IMR-90 (cell line): ENCODE measurements at regions not wholly inside any gene's neighbourhood (a gene's known extent, or its start where the extent isn't known, plus 50 kb on each side); places are given as distances from the start of the nearest gene placed in this dataset.

Experiments
- ATAC-seq: fragments of 200-7000 bp; cut with Tn5 transposase; 2 replicates; pipeline ENCODE4 v1.9.1; 2020; ENCODE audit warnings: low read depth, mild to moderate bottlenecking, moderate library complexity
- BruUV-seq: library from RNA; stranded (reverse); fragments of 400-500 nt; replicated peaks from 2 replicates; lab custom pipeline; 2021; lab: Mats Ljungman, UMichigan
- CTCF ChIA-PET: fragments of 300-600 bp; formaldehyde crosslinking; extraction: SDS; loops from one replicate; lab custom pipeline; 2021; ENCODE audit warnings: antibody characterized with exemption; lab: Yijun Ruan, JAX
- POLR2A ChIA-PET: fragments of 300-600 bp; sonication (Branson Sonifier 250); formaldehyde crosslinking; loops from one replicate; lab custom pipeline; 2022; ENCODE audit warnings: antibody characterized with exemption; ENCODE audit not compliant: unreplicated experiment; lab: Charles Lee
- DNase-seq: peaks from one replicate; pipeline ENCODE4 v3.0.0; 2013
- H2AFZ ChIP-seq: replicated peaks from 2 replicates; pipeline ENCODE3; 2013; ENCODE audit warnings: low read length, mild to moderate bottlenecking; ENCODE audit not compliant: poor library complexity
- H2AK5ac ChIP-seq: 2 replicates; pipeline ENCODE4 v1.6.1; 2013; ENCODE audit warnings: low read depth, low read length, inconsistent platforms
- H2AK9ac ChIP-seq: replicated peaks from 2 replicates; pipeline ENCODE3; 2013; ENCODE audit warnings: mild to moderate bottlenecking, low read depth, low read length, moderate library complexity; ENCODE audit not compliant: poor library complexity
- H2BK120ac ChIP-seq: 2 replicates; pipeline ENCODE4 v1.6.1; 2013; ENCODE audit warnings: low read depth, low read length, inconsistent platforms
- H2BK15ac ChIP-seq: 3 replicates; pipeline ENCODE4 v1.6.1; 2013; ENCODE audit warnings: low read depth, low read length, inconsistent platforms
- H2BK20ac ChIP-seq: 2 replicates; pipeline ENCODE4 v1.6.1; 2013; ENCODE audit warnings: low read depth, mild to moderate bottlenecking, inconsistent platforms, low read length, moderate library complexity
- H2BK5ac ChIP-seq: 2 replicates; pipeline ENCODE4 v1.6.1; 2013; ENCODE audit warnings: mild to moderate bottlenecking, low read depth, low read length, inconsistent platforms; ENCODE audit not compliant: poor library complexity, severe bottlenecking
- H3K14ac ChIP-seq: replicated peaks from 2 replicates; pipeline ENCODE4 v1.6.1; 2013; ENCODE audit warnings: low read depth, low read length, inconsistent platforms
- H3K18ac ChIP-seq: 2 replicates; pipeline ENCODE4 v1.6.1; 2013; ENCODE audit warnings: low read depth, low read length, control low read depth
- H3K23ac ChIP-seq: 2 replicates; pipeline ENCODE4 v1.6.1; 2013; ENCODE audit warnings: low read depth, low read length, inconsistent platforms
- H3K27ac ChIP-seq: 2 replicates; pipeline ENCODE4 v1.5.1; 2013; ENCODE audit warnings: mild to moderate bottlenecking, control low read depth, low read length; ENCODE audit not compliant: insufficient read depth
- H3K27me3 ChIP-seq: 2 replicates; pipeline ENCODE4 v1.6.1; 2013; ENCODE audit warnings: low read length; ENCODE audit not compliant: control insufficient read depth, insufficient read depth
- H3K36me3 ChIP-seq: 2 replicates; pipeline ENCODE4 v1.6.1; 2013; ENCODE audit warnings: low read length, mixed read lengths; ENCODE audit not compliant: control insufficient read depth, insufficient read depth
- H3K4ac ChIP-seq: 2 replicates; pipeline ENCODE4 v1.6.1; 2013; ENCODE audit warnings: low read depth, low read length, inconsistent platforms
- H3K4me1 ChIP-seq: 2 replicates; pipeline ENCODE4 v1.6.1; 2013; ENCODE audit warnings: low read length, mixed read lengths; ENCODE audit not compliant: control insufficient read depth, insufficient read depth
- H3K4me2 ChIP-seq: 2 replicates; pipeline ENCODE4 v1.6.1; 2013; ENCODE audit warnings: low read depth, mild to moderate bottlenecking, control low read depth, low read length, moderate library complexity
- H3K4me3 ChIP-seq: 2 replicates; pipeline ENCODE4 v1.5.1; 2013; ENCODE audit warnings: low read depth, mild to moderate bottlenecking, control low read depth, low read length, moderate library complexity; ENCODE audit not compliant: insufficient read depth
- H3K56ac ChIP-seq: 2 replicates; pipeline ENCODE4 v1.6.1; 2013; ENCODE audit warnings: low read length, inconsistent platforms; ENCODE audit not compliant: insufficient read depth; ENCODE audit errors: extremely low read depth
- H3K79me1 ChIP-seq, 2 experiments: 2 replicates each; pipeline ENCODE4 v1.6.1; 2013; ENCODE audit warnings: low read length in 2 of 2, inconsistent platforms in 1 of 2, low read depth in 1 of 2
- H3K9ac ChIP-seq: 2 replicates; pipeline ENCODE4 v1.6.1; 2013; ENCODE audit warnings: low read depth, low read length, control low read depth
- H3K9me1 ChIP-seq: 2 replicates; pipeline ENCODE4 v1.6.1; 2013; ENCODE audit warnings: low read length, inconsistent platforms; ENCODE audit not compliant: insufficient read depth
- H3K9me3 ChIP-seq: 2 replicates; pipeline ENCODE4 v1.6.1; 2013; ENCODE audit warnings: low read length; ENCODE audit not compliant: control insufficient read depth, insufficient read depth
- H4K20me1 ChIP-seq: 2 replicates; pipeline ENCODE4 v1.6.1; 2013; ENCODE audit warnings: low read length, inconsistent platforms; ENCODE audit not compliant: insufficient read depth
- H4K5ac ChIP-seq: 2 replicates; pipeline ENCODE4 v1.6.1; 2013; ENCODE audit warnings: mild to moderate bottlenecking, low read depth, low read length, control low read depth
- H4K8ac ChIP-seq, 2 experiments: 2 replicates each; pipeline ENCODE4 v1.6.1; 2013; ENCODE audit warnings: low read depth in 2 of 2, low read length in 2 of 2, control low read depth in 1 of 2, inconsistent platforms in 1 of 2
- H4K91ac ChIP-seq: 2 replicates; pipeline ENCODE4 v1.6.1; 2013; ENCODE audit warnings: low read depth, low read length, inconsistent platforms; ENCODE audit not compliant: insufficient read depth
- MAFK ChIP-seq: IDR thresholded peaks from 2 replicates; pipeline ENCODE4 v1.6.1; 2012; ENCODE audit warnings: low read depth, low read length, improper control_type of control experiment
- POLR2A ChIP-seq: IDR thresholded peaks from 2 replicates; pipeline ENCODE4 v1.6.1; 2012; ENCODE audit warnings: mild to moderate bottlenecking, low read depth, low read length
- USF2 ChIP-seq: fragments of 150-350 bp; IDR thresholded peaks from 2 replicates; pipeline ENCODE4 v1.6.1; 2017; ENCODE audit warnings: mild to moderate bottlenecking, antibody characterized with exemption, low read length, low read depth
- WGBS, 2 experiments: methylation state at CpG; one replicate each; pipeline versions ENCODE4 v1.1.5 to v1.1.7; 2013; ENCODE audit warnings: missing lambda C conversion rate in 2 of 2; ENCODE audit not compliant: insufficient read length in 1 of 2; ENCODE audit errors: extremely low coverage in 2 of 2; 5-methylcytosine and 5-hydroxymethylcytosine counted together
- dilution Hi-C: fragments of 300-500 bp; cut with HindIII; formaldehyde crosslinking; loops from one replicate; pipeline ENCODE4 v1.14.3; 2018; ENCODE audit warnings: low sequenced_read_pairs; ENCODE audit not compliant: unreplicated experiment
- in situ Hi-C: fragments of 300-500 bp; cut with MboI; formaldehyde crosslinking; loops from 3 replicates; pipeline ENCODE4 v1.14.3; 2019; ENCODE audit warnings: low sequenced_read_pairs, inconsistent platforms, mixed read lengths
- intact Hi-C: fragments of 100-400 bp; cut with micrococcal nuclease; formaldehyde crosslinking; loops from 2 replicates; pipeline ENCODE4 v1.10.0; 2022

- Histone ChIP-seq H4K8ac (no peak overlapping the region), H3K4me3 (no peak overlapping the region), H2BK15ac (no peak overlapping the region), H3K4ac (no peak overlapping the region), H3K9me3 (peaks cover 4% of the 10 kb centered on the region), H4K5ac (no peak overlapping the region), H3K18ac (no peak overlapping the region), H3K79me1 (no peaks in the 10 kb centered on the region), H4K20me1 (no peaks in the 10 kb centered on the region), H3K14ac (no peak overlapping the region), H2BK120ac (no peak overlapping the region), H3K36me3 (no peaks in the 10 kb centered on the region), H3K4me2 (no peak overlapping the region), H2AK9ac (no peak overlapping the region), H2AFZ (no peak overlapping the region), H3K9ac (no peak overlapping the region), H3K56ac (no peak overlapping the region), H3K9me1 (no peaks in the 10 kb centered on the region), H3K4me1 (no peaks in the 10 kb centered on the region), H3K23ac (no peak overlapping the region), H3K27ac (no peak overlapping the region), H2BK20ac (no peak overlapping the region), H4K91ac (no peak overlapping the region), H3K27me3 (no peaks in the 10 kb centered on the region), H2AK5ac (no peak overlapping the region), H2BK5ac (no peak overlapping the region)
- ChIA-PET POLR2A (no interaction called here), CTCF (no interaction called here)
- no TSS peak for BruUV-seq
- TF ChIP-seq MAFK, result no peak
- TF ChIP-seq USF2, result no peak
- TF ChIP-seq POLR2A, result no peak
- intact Hi-C loops (no loop called here), dilution Hi-C loops (no loop called here), in situ Hi-C loops (no loop called here)
- no CpG with 5 or more reads among the region's 2 CpGs for WGBS, 2 experiments
- DNase-seq (no peak), ATAC-seq (no peak)
These were observed 245.0 kb upstream of the KHDRBS2 start for GRCh38 chr6:62530985-62531384.
